RCC 7860 (cell line): ENCODE measurements at regions not wholly inside any gene's neighbourhood (a gene's known extent, or its start where the extent isn't known, plus 50 kb on each side); places are given as distances from the start of the nearest gene placed in this dataset.

ENCODE experiments used
- DNase-seq: peaks from one replicate; pipeline ENCODE4 v3.0.0-alpha.2; 2015; ENCODE audit warnings: low spot score
- FAIRE-seq: peaks from 2 replicates; lab custom pipeline; 2012; peaks lifted over from hg19 to GRCh38; lab: Jason Lieb, UNC

DNA sequence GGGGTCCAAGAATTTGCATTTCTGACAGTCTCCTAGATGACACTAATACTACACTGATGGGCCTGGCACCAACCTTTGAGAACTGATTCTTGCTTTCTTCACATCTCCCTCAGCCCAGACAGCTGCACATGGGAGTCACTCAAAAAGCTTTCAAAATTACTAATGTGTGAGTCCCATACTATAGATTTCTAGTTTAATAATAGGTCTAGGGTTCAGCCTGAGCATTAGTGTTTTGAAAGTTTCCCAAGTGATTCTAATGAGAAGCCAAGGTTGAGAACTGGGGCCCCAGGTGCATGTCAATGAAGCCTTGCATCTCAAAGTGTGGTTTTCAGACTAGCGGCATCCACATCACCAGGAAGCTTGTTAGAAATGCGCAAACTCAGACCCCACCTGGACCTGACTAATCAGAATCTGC lies 159.9 kb upstream of the CMC1 start:
- FAIRE-seq (no peak), DNase-seq (no peak)

DNA sequence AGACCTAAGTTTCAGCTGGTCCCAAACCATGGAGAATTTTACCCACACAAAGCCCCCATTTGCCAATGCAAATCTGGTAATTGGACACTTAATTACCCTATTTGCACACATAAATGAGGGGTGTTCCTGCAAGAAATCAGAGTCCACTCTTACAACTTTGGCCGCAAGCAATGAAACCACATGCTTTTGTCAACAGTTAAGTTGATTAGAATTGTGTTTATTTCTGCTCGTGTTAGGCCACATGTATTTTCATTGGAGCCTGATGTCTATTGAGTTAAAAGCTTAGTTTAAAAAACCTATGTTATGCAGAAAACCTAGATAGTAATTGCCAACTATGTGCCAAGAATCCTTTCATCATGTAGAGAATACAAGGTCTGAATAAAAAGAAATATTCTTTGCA lies 153.8 kb upstream of the CMC1 start:
- no peak for DNase-seq
- FAIRE-seq = no peak

DNA sequence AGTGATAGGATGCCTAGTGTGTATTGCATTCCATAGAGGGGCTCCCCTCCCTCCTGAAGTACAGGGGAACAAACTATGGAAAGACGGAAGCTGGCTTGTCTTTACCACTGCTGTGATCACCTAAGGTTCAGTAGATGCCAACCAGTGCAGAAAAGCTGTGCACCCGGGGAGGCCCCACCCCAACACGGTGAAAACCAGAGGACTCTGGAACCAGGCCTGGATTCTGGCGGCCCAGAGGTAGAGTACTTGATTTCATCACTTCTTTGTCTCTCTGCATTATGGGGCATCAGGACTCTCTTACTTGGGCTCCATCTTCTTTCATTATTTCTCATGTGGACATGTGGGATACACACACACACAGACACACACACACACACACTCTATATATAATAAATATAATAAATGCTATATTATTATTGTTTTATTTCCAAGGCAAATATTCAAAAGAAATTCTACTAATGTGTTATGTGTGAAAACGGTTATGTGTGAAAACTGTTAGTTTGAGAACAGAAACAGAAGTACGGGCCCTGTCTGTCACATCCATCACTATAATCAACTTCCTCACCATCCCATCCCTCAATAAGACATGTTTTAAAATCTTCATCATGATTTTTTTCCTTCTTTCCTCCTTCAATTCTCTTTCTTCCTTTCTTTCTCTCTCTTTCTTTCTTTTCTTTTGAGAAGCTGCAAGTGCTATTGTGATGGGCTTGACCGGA lies 152.4 kb upstream of the CMC1 start:
- FAIRE-seq (no peak), DNase-seq (no peak)

DNA sequence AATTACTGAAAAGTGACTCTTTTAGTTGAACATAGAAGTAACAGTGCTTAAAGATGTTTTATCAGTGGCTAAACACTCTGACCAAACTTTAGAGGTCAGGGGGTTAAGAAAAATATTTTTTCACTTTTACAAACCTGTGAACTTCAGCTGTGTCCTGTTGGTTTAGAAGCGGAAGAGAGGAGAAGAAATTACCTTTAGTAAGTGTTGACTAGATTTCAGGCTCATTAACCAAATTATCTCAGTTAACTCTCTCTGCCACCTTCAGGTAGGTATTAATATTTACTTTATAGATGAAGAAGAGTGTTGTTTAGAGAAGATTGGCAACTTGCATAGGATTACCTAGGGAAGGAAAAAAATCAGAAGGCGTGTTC lies 151.9 kb upstream of the CMC1 start:
- no peak for FAIRE-seq
- no peak for DNase-seq

DNA sequence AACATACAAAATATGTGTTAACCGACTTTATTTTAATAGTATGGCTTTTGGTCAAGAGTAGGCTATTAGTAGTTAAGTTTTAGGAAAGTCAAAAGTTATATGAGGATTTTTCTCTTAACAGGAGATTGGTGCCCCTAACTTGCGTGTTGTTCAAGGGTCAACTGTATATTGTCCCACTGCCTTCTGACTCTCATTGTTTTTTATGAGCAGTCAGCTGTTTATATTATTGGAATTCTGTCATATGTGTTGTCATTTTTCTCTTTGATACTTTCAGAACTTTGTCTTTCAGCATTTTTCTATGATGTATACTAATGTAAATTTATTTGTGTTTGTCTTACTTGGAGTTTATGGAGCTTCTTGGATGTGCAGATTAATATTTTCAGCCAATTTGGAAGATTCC lies 142.1 kb upstream of the CMC1 start:
- FAIRE-seq (no peak), DNase-seq (no peak)

DNA sequence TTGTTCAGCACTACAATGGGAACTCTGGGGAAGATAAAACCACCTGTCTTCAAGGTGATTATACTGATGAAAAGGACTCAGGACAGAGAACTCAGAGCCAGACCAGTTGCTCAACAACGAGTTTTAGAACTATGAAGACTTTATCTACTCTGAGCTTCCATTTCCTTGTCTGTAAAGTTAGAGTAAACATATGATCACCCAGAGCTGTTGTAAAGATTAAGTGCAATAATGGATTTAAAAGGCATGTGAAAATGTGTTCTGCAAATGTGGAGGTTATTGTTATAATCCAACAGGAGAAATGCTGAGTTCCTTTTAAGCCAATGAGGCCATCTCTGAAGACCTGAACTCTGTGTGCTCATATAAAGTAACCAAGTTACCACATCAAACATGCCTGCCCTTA lies 139.7 kb upstream of the CMC1 start:
- FAIRE-seq (no peak), DNase-seq (no peak)

DNA sequence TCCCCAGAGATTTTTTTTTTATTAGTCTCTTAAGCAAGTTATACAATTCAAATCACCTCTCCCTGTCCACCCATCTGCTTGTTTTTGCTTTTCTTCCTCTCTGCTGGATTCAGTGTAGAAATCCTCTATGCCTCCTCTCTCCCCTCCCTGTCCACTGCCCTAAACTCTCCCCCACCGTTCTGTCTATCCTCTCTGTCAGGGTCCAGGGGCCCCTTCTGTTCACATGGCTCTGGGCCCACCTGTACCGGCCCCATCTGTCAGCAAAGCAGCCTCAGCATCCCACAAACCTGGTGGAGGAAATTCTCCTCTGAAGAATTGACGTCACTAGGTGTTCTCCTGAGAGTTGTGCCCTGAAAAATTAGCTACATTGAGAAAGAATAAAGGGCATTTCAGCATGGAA lies 137.6 kb upstream of the CMC1 start:
- FAIRE-seq (no peak), DNase-seq (no peak)

DNA sequence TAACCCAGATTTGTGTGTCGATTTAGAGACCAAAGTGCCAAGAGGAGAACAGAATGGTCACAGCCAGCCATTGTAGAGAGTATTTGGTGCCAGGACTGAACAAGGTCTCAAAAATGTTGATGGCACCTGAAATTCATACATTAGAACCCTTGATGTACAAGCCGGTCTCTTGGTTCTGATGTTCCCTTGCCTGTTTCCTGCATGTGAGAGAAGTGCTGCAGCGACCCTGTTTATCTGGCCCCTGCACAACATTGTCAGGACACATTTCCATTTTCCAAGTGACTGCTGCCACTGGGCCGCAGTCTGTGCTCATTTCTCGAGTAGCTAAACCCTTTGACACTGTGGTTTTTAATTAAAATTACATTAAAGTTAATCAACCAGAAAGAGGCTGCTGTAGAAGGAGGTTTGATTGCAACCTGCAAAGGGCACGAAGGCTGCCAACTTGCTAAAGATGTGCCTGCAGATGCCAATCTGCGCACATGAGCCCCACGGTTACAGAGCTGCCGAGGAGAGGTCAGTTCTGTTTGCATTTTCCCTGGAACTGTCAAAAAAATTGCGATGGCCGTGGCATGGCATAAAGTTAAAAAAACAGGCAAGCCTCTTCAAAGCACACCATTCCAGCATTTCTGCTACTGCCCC lies 136.4 kb upstream of the CMC1 start:
- FAIRE-seq = no peak
- no peak for DNase-seq

DNA sequence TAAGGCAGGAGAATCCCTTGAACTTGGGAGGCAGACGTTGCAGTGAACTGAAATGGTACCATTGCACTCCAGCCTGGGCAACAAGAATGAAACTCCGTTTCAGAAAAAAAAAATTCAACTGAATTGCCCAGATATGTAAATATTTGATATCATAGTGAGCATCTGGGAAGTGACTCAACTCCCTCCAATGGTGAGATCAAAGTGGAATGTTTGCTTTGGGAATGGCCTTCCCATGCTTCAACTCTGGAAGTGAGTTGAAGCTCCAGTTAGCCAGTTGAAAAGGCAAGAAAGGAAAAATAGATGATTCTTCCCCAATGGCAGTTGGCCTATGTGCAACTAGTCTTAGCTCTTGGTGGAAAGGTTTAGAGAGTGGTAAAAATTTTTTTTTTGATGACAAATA lies 131.6 kb upstream of the CMC1 start:
- FAIRE-seq = no peak
- DNase-seq = no peak

DNA sequence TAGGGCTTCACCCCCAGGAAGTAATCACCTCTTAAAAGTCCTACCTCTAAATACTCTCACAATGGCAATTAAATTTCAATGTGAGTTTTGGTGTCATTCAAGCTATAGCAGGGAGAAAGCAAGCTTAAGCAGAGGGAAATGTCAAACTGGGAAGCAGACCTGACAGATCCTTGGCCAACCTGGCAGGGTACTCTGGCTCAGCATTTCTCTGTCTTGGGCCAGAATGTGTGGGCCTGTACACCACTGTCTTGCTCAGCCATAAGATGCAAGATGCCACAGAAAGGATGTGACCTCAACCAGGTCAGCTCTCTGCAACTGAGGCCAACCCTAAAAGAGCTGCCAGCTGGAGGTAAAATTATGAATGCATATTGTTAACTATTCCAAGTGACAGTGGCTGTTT lies 130.6 kb upstream of the CMC1 start:
- no peak for DNase-seq
- FAIRE-seq = no peak

DNA sequence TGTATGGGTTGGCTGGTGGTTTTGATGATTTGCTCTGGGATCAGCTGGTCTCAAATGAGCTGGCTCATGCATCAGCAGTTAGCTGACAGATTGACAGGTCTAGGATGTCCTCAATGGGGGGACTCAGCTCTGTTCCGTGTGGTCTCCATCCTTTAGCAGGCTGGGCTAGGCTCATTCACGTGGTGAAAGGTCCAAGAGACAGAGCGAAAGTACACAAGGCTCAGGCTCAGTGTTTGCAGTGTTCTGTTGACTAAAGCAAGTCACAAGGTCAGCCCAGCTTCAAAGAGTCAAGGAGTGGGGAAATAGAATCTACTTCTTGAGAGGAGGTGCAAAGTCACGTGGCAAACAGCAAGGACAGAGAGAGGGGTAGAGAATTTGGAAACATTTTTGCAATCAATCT lies 126.5 kb upstream of the CMC1 start:
- DNase-seq = no peak
- FAIRE-seq = no peak

DNA sequence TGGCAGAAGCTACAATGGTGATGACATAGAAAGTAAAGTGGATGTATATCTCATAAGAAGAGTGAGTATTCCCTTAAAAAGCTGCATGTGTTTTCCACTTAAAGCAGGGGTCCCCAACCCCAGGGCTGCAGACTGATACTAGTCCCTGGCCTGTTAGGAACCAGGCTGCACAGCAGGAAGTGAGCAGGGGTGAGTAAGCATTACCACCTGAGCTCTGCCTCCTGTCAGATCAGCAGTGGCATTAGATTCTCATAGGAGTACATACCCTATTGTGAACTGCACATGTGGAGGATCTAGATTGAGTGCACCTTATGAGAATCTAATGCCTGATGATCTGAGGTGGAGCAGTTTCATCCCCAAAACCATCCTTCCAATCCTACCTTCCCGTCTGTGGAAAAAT lies 126.1 kb upstream of the CMC1 start:
- FAIRE-seq (no peak), DNase-seq (no peak)

DNA sequence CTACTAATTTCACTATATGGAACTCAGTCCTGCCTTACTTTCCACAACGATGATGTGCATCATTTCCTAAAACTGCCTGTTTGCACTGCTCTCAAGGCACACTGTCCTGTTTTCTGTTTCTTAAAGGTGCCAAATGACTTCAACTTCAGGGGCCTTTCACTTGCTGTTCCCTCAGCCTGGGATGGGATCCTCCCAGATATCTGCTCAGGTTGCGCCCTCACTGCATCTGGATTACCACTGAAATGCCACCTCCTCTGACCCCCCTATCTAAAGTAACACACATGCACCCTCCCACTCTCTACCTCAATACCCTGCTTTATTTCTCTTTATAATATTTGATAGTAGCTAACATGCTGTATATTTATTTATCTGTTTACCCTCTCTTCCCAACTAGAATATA lies 123.8 kb upstream of the CMC1 start:
- no peak for FAIRE-seq
- DNase-seq = no peak

DNA sequence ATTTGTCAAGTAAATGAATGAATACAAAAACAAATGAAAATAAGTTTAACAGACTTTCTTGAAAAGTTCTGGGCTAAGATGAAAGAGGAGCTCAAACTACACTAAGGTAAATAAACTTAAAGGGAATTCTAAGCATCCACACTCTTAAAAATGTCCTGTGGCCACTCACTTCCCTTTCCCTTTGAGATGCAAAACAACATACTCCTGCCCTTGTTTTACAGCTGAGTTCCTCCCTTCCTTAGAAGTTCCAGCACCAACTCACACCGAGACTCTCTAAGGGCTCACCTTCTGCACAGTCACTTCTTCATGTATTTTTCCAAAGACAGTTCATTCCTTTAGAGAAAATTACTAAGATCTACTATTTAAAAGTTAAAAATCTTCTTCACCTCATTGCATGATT lies 123.3 kb upstream of the CMC1 start:
- FAIRE-seq (no peak), DNase-seq (no peak)

DNA sequence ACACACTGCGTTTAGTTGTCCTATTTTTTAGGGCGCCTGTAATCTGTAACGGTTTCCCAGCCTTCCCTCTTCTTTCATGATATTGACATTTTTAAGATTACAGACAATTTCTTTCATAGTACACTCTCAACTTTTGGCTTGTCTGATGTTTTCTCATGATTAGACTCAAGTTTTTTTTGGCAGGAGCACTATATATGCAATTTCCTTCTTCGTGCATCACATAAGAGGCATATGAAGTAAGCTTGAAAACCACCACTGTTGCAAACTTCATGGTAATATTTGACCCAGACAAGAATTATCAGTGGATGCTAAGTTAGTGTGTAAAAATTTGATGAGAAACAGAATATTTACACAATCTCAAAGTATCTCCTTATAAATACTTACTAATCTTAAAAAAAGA lies 119.2 kb upstream of the CMC1 start:
- no peak for FAIRE-seq
- no peak for DNase-seq

DNA sequence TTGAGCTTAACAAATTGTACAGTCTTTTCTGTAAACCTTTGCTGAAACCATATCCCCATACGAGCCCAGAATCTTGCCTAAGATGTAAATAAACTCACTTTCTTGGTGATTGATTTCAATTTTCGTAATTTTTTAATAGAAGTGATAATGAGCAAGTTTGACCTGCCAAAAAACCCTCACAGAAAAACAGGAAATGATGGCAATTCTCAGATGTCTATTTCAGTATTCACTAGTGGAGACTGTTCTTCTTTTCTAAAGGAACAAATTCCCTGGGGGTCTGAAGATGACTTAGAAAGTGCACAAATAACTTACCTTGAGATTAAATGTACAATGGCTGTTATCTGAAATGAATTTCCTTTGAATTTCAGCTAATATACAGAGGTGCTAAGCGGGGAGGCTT lies 116.5 kb upstream of the CMC1 start:
- DNase-seq = no peak
- no peak for FAIRE-seq

DNA sequence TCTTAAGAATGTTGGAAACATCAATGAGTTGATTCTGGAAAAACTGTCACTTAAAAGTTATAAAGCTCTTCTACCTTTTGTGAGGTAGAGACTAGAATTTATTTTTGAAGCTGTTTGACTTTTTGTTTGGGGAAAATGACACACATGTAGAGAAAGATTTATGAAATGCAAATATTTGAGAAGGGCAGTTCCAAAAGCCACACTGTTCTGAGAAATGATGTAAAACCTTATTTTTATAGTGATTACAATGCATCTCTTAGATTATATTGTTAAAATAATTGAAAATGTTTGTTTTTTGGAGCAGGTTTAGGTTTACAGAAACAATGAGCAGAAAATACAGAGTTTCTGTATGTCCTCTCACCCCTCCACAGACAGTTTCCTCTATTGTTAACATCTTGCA lies 116.1 kb upstream of the CMC1 start:
- DNase-seq (no peak), FAIRE-seq (no peak)

DNA sequence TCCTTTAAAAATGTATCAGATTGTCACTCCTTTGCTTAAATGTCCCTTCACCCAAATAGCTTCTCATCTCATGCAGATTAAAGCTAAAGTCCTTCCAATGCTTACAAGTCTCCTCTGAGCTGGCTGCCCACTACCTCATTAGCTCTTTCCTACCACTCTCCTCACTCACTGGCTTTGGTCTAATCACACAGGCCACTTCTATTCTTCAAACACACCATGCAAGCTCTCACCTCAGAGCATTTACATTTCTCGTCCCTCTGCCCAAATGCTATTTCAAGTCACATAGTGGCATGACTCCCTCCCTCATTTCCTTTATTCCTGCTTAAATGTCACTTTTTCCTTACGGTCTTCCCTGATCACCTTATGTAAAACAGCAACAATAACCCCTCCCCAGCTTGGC lies 110.6 kb upstream of the CMC1 start:
- no peak for FAIRE-seq
- DNase-seq = no peak

DNA sequence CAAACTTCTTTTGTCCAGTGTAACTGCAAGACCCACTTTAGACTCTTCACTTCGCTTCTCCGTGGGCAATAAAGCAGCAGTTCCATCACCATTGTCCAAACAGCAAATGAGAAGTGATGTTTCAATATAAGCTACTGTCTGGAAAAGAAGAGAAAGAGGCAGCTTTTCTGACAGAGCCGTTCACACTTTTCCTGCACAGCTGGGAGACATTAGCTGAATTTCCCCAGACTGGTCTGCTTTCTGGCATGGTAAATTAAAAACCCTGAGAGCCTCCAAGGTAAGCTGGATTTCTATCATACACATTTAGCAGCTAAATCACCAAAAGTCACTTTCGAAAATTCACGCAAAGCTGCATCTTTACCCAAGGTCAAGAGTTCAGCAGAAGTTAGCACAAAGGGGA lies 108.5 kb upstream of the CMC1 start:
- no peak for DNase-seq
- FAIRE-seq = no peak

DNA sequence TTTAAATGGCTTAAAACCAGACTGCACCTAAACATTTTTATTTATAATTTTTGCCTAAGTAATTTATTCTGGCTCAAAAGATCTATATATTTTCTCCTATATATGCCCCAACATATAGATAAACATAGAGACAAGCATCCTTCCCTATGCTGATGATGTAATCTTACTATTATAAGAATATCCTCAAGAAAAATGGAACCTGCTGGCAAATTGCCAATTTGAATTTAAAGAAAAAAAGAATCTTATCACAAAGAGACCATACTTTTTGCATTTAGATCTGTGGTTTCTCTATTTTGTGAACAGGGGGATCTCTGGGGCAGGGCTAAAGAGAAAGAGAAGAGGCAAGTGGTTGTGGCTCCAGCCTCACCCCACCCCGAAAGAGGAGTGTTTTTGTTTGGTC lies 107.2 kb upstream of the CMC1 start:
- DNase-seq (no peak), FAIRE-seq (no peak)

DNA sequence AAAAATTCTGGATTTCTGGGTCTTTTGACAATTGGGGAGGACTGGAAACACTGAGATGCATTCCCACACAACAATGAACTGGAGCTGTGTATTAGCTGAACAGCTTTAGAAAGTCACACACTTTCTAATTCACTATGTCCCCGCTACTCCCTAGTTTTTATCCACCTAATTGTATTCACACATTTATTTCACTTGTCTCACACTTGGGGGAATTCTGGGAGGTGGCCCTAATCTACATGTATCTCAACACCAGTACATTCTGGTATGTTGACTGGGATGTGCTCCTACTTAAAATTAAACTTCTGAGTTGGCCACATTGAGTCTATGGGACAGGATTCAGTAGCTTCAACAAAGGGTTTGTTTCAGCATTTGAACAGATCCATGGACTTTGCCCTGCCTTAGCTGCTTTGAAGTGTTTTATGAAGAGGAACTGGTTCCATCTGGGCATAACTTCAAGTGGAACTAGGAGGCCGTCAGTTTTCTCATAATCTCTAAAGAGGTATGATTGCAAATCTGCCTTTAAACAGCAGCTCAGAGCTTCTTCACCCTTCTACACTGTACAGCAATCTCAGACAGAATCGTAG lies 106.5 kb upstream of the CMC1 start:
- no peak for FAIRE-seq
- DNase-seq = no peak

DNA sequence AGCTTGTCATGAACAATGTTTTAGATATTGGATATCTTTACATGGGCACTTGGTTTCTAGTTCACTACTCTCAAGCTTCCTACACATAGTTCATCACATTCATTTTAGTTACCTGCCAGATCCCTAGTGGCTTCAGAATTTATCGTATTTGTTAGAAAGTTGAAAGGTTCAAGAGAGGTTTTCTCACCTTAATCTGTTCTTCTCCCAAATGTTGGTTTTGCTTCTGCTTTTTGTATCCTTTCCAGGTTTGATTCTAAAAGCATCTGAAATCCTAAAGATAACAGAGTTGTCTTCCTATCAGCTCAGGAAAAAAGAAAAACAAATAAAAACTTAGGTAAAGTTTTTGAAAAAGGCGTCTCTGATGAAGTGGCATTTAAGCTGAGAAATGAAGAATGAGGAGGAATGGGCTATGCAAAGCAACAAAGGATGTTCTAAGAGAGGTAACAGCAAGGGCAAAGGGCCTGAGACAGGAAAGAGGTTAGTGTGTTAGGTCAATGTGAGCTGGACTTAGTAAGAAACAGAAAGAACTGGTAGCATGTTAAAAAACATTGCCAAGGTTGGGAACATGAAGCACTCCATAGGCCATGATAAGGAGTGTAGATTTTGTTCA lies 104.7 kb upstream of the CMC1 start:
- FAIRE-seq (no peak), DNase-seq (no peak)
